Muscle of arm (tissue), 1 donor: ENCODE measurements at regions not wholly inside any gene's neighbourhood (a gene's known extent, or its start where the extent isn't known, plus 50 kb on each side); places are given as distances from the start of the nearest gene placed in this dataset.
"Not testable (repeated sequence)": the region's sequence is repeated elsewhere in the genome, so short reads cannot be mapped to it uniquely, and the experiment has no call there.

Experiments used
- DNase-seq: peaks from one replicate; pipeline ENCODE4 v3.0.0-alpha.2; 2013

DNA sequence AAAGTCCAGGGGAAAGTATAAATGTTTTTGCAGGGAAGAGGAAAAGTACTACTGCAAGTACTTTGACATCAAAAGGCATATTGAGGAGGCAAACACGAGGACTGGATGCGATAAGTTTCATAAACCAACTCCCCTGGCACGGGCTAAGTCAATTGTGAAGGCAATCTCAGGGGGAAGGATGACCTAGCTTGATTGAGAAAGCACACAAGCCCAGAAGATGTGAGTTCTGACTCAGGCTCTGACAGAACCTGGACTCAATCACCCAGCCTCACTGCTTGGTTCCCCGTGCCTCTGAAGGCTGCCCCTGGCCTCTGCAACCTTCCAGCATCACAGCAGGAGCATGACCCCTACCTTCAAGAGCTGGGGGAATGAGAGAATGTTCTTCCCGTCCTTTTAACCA, 93.2 kb upstream of the ZNF438 start:
- DNase-seq, result no peak

- DNase-seq, result no peak
Observed at GRCh38 chr10:31125789-31126188, 94.1 kb upstream of the ZNF438 start.

GRCh38 chr10:31126593-31126992, 94.9 kb upstream of the ZNF438 start:
- no peak for DNase-seq

- no peak for DNase-seq
Observed at GRCh38 chr10:31128536-31128935, 96.9 kb upstream of the ZNF438 start.

GRCh38 chr10:31129271-31129670, 97.6 kb upstream of the ZNF438 start:
- no peak for DNase-seq

- peak; percentile 76 for DNase-seq
Observed at GRCh38 chr10:31129880-31130405, 98.3 kb upstream of the ZNF438 start.

- no peak for DNase-seq
Observed at GRCh38 chr10:31130406-31130805, 98.7 kb upstream of the ZNF438 start.

DNA sequence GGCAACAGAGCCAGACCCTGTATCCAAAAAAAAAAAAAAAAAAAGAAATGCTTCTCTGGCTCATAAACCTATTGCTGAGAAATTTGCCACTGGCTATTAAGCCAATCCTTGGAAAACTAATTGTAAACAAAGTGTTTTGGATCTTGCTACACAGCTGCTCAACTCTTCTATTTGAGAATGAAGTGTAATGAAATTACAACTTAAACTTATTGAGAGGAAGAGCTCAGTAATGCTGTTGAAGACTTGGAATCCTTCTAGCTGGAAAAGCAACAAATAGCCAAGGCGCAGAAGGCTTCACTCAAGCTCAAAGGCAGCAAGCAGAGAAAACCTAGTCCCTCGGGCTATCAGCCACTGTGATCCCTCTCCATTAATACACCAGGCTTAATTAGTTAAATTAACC, 99.6 kb upstream of the ZNF438 start:
- DNase-seq, result no peak

DNA sequence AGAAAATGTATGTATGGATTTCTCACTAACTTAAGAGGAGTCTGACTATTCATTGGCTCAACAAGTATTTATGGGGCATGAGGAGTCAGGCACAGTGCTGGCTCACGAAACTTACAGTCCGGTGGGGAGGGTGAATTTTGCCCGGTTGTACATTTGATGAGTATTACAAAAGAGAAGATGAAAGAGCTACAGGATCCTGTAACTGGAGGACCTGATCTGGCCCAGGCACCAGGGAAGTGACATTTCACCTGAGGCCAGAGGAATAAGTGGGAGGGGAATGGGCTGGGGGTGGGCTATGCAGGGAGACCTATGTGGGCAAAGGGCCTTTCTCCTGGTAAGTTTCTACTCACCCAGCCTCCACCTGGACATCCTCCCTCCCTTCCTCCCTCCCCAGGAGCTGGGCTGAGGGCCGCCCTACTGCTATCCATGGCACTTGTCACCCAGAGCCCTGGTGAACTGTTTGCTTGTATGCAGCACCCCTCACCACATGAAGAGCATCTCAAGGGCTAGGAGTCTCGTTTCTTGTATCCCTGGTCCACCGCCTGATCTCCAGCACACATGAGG, 101.1 kb upstream of the ZNF438 start:
- no peak for DNase-seq

GRCh38 chr10:31133251-31133791, 101.7 kb upstream of the ZNF438 start:
- DNase-seq, result no peak

- peak; percentile 91 for DNase-seq
Observed at GRCh38 chr10:31133792-31134310, 102.2 kb upstream of the ZNF438 start.

GRCh38 chr10:31134311-31134952, 102.8 kb upstream of the ZNF438 start:
- DNase-seq, result no peak

GRCh38 chr10:31135171-31135570, 103.5 kb upstream of the ZNF438 start:
- DNase-seq, result no peak

- DNase-seq, result not testable (repeated sequence)
Observed at GRCh38 chr10:31135791-31136190, 104.1 kb upstream of the ZNF438 start.

- no peak for DNase-seq
Observed at GRCh38 chr10:31136386-31136785, 104.7 kb upstream of the ZNF438 start.

GRCh38 chr10:31136930-31137885, 105.5 kb upstream of the ZNF438 start:
- DNase-seq, result no peak

DNA sequence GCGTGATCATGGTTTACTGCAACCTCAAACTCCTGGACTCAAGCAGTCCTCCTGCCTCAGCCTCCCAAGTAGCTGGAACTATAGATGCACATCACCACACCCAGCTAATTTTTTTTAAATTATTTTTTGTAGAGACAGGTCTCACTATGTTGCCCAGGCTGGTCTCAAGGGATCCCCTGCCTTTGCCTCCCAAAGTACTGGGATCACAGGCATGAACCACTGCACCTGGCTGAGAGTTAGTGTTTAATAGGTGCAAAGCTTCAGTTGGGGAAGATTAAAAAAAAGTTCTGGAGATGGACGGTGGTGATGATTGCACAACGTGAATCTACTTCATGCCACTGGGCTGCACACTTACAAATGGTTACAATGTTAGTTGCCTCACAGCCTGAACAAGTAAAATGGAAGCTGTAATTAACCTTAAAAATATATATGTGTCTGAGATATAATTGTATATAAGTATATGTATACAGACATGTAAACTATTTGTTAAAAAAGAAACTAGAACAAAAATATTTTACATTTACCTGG, 106.4 kb upstream of the ZNF438 start:
- DNase-seq, result no peak

GRCh38 chr10:31139497-31139896, 107.8 kb upstream of the ZNF438 start:
- no peak for DNase-seq

- DNase-seq, result no peak
Observed at GRCh38 chr10:31140716-31141115, 109.1 kb upstream of the ZNF438 start.

DNA sequence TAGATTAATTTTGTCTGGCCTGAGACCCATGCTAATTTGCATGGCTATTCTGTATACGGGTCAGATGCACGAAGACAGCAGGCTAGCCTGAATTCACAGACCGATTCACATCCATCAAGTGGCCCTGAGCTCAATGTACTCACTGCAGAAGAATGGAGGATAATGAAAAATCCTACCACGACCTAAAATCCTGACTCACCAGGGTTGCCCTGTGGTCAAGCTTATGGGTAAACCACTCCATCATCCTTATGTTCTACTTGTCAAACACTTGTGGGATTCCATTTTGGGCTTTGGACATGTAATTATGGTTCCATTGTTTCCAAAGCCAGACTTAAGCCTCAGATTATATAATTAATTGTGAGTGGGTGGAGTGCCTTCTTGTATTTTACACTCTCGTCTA, 110.4 kb upstream of the ZNF438 start:
- no peak for DNase-seq

DNA sequence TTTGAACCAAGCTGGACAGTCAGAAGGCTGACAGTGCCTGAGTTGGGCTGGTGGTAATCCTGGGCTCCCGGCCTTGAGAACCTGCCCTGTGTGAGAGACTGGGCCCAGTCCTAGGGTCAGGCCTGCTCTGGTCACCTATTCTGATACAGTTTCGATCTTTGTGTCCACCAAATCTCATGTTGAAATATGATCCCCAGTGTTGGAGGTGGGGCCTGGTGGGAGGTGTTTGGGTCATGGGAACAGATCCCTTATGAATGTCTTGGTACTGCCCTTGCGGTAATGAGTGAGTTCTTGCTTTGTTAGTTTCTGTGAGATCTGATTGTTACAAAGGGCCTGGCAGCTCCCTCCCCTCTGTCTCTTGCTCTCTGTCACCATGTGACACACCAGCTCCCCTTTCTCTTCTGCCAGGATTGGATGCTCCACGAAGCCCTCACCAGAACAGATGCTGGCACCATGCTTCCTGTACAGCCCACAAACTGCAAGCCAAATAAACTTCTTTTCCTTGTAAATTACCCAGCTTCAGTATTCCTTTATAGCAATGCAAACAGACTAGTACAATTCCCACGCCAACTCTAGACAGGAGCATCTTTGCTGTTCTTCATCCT, 111.8 kb upstream of the ZNF438 start:
- no peak for DNase-seq
